RWPE1 (cell line): ENCODE measurements at regions not wholly inside any gene's neighbourhood (a gene's known extent, or its start where the extent isn't known, plus 50 kb on each side); places are given as distances from the start of the nearest gene placed in this dataset.
A peak's percentile ranks its signal among the peaks of the same experiment; 100 is the strongest.

Experiments used
- CTCF ChIA-PET: fragments of 350-600 bp; sonication (Branson Sonifier 250); formaldehyde crosslinking; extraction: SDS; loops from one replicate; lab custom pipeline; 2021; lab: Yijun Ruan, JAX
- POLR2A ChIA-PET: fragments of 400-600 bp; formaldehyde crosslinking; extraction: SDS; loops from one replicate; lab custom pipeline; 2020; ENCODE audit warnings: antibody characterized with exemption; ENCODE audit not compliant: low non-redundant PET; lab: Yijun Ruan, JAX
- DNase-seq: peaks from one replicate; pipeline ENCODE4 v3.0.0; 2012; ENCODE audit warnings: low spot score
- H3K27ac ChIP-seq: fragments of 450-650 bp; 2 replicates; pipeline ENCODE4 v1.5.1; 2017
- CTCF ChIP-seq: fragments of 450-650 bp; conservative IDR thresholded peaks from 2 replicates; pipeline ENCODE4 v1.5.1; 2017; ENCODE audit warnings: low read depth, mild to moderate bottlenecking

GRCh38 chr6:140370976-140371870 is 996.8 kb upstream of the CITED2 start:
- H3K27ac ChIP-seq = no peak overlapping the region
- CTCF ChIA-PET = interaction anchor here (0.6 kb wide), 1 partner anchor 50 kb away, joined by 6 read pairs; no protein-coding TSS in a partner anchor
- no peak for TF ChIP-seq CTCF
- no peak for DNase-seq
- POLR2A ChIA-PET = no interaction called here

- ChIA-PET POLR2A (no interaction called here), CTCF (no interaction called here)
- H3K27ac ChIP-seq = no peak overlapping the region
- no peak for TF ChIP-seq CTCF
- DNase-seq = no peak
These were observed 996.0 kb upstream of the CITED2 start for GRCh38 chr6:140370441-140370840.

DNA sequence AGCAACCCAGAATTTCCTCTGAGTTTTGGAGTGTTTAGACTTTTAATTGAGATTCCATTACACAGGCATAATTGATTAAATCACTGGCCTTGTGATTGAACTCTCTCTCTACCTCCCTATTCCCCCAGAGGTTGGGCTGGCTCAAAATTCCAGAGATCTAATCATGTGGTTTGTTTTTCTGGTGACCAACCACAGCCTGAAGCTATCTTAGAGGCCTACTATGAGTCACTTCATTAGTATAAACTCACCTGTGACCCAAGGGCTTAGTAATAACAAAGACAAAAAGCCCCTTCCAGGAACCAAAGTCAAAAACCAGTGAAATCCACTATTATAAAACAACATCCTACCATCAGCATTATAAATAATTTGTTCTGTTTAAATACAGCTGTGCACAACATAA is 992.5 kb upstream of the CITED2 start:
- TF ChIP-seq CTCF = no peak
- no peak overlapping the region for H3K27ac ChIP-seq
- CTCF ChIA-PET = no interaction called here
- peak; percentile 58 for DNase-seq
- POLR2A ChIA-PET = no interaction called here

DNA sequence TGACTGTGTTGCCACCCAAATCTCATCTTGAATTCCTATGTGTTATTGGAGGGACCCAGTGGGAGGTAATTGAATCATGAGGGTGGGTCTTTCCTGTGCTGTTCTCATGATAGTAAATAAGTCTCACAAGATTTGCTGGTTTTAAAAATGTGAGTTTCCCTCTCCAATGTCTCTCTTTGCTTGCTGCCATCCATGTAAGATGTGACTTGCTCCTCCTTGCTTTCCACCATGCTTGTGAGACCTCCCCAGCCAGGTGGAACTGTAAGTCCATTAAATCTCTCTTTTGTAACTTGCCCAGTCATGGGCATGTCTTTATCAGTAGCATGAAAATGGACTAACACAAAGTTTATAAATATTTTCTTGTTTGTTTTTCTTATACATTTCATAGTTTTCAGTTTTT is 990.5 kb upstream of the CITED2 start:
- POLR2A ChIA-PET = no interaction called here
- no peak overlapping the region for H3K27ac ChIP-seq
- CTCF ChIA-PET = no interaction called here
- DNase-seq = no peak
- TF ChIP-seq CTCF = no peak

GRCh38 chr6:140360651-140361050 is 986.2 kb upstream of the CITED2 start:
- POLR2A ChIA-PET = no interaction called here

DNA sequence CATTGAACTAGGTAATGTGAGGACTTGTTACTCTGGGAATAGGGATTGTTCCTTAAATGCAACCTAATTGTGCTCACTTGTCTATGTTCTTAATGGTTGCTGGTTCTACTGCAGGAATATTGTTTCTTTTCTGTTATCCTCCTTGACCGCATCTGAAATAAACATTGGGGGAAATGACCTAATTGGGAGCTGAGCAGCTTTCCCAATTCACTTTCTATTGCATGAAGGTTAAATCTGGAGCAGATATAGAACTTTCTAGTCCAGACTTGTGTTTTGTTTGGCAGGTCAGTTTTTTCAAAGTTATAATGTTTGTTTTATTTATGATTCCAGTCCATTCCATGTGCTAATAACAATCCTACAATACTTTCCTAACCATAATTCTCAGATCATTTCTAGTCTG is 981.0 kb upstream of the CITED2 start:
- TF ChIP-seq CTCF = no peak
- no peak for DNase-seq
- ChIA-PET POLR2A (no interaction called here), CTCF (no interaction called here)
- no peak overlapping the region for H3K27ac ChIP-seq

More at GRCh38 chr6:140360651-140361050, 986.2 kb upstream of the CITED2 start:
- DNase-seq = no peak
- H3K27ac ChIP-seq = no peak overlapping the region
- no peak for TF ChIP-seq CTCF
- CTCF ChIA-PET = no interaction called here
